HEK293T (cell line): ENCODE measurements at regions not wholly inside any gene's neighbourhood (a gene's known extent, or its start where the extent isn't known, plus 50 kb on each side); places are given as distances from the start of the nearest gene placed in this dataset.

Experiments
- CTCF ChIA-PET: fragments of 350-600 bp; formaldehyde crosslinking; extraction: SDS; loops from one replicate; lab custom pipeline; 2021; ENCODE audit warnings: antibody characterized with exemption, inconsistent platforms; lab: Yijun Ruan, JAX
- POLR2A ChIA-PET: fragments of 350-600 bp; formaldehyde crosslinking; extraction: SDS; loops from one replicate; lab custom pipeline; 2020; ENCODE audit warnings: antibody characterized with exemption, inconsistent platforms; lab: Yijun Ruan, JAX
- DNase-seq: peaks from one replicate; pipeline ENCODE4 v3.0.0; 2012; ENCODE audit warnings: mixed read lengths; ENCODE audit errors: extremely low spot score
- ARNT ChIP-seq: fragments of 450-650 bp; IDR thresholded peaks from 2 replicates; pipeline ENCODE4 v1.6.1; 2017; ENCODE audit warnings: mild to moderate bottlenecking
- BHLHE40 ChIP-seq: fragments of 450-650 bp; IDR thresholded peaks from 2 replicates; pipeline ENCODE4 v1.6.1; 2016; ENCODE audit warnings: mild to moderate bottlenecking, moderate library complexity, borderline replicate concordance
- CTBP1 ChIP-seq: fragments of 450-650 bp; IDR thresholded peaks from 2 replicates; pipeline ENCODE4 v1.6.1; 2016; ENCODE audit warnings: borderline replicate concordance
- ELF4 ChIP-seq: fragments of 450-650 bp; IDR thresholded peaks from 2 replicates; pipeline ENCODE4 v1.6.1; 2017; ENCODE audit warnings: antibody characterized with exemption
- FOXA1 ChIP-seq: fragments of 450-650 bp; IDR thresholded peaks from 2 replicates; pipeline ENCODE4 v1.6.1; 2016; ENCODE audit warnings: mild to moderate bottlenecking
- FOXK2 ChIP-seq: fragments of 450-650 bp; IDR thresholded peaks from 2 replicates; pipeline ENCODE4 v1.6.1; 2016; ENCODE audit warnings: mild to moderate bottlenecking
- FOXM1 ChIP-seq: fragments of 450-650 bp; IDR thresholded peaks from 2 replicates; pipeline ENCODE4 v1.6.1; 2017; ENCODE audit warnings: mild to moderate bottlenecking, borderline replicate concordance
- HDGF ChIP-seq: fragments of 450-650 bp; IDR thresholded peaks from 2 replicates; pipeline ENCODE4 v1.6.1; 2017; ENCODE audit warnings: antibody characterized with exemption, borderline replicate concordance
- L3MBTL2 ChIP-seq: fragments of 450-650 bp; conservative IDR thresholded peaks from 2 replicates; pipeline ENCODE4 v1.6.1; 2016; ENCODE audit warnings: mild to moderate bottlenecking
- LEF1 ChIP-seq: fragments of 450-650 bp; IDR thresholded peaks from 2 replicates; pipeline ENCODE4 v1.6.1; 2017; ENCODE audit warnings: mild to moderate bottlenecking, borderline replicate concordance
- NFRKB ChIP-seq: fragments of 450-650 bp; IDR thresholded peaks from 2 replicates; pipeline ENCODE4 v1.6.1; 2016; ENCODE audit warnings: mild to moderate bottlenecking, moderate library complexity
- SP1 ChIP-seq: fragments of 450-650 bp; IDR thresholded peaks from 2 replicates; pipeline ENCODE4 v1.6.1; 2017
- SUZ12 ChIP-seq: fragments of 450-650 bp; IDR thresholded peaks from 2 replicates; pipeline ENCODE4 v1.6.1; 2016; ENCODE audit warnings: mild to moderate bottlenecking
- TARDBP ChIP-seq: fragments of 450-650 bp; IDR thresholded peaks from 2 replicates; pipeline ENCODE4 v1.6.1; 2016
- ZNF384 ChIP-seq: fragments of 450-650 bp; IDR thresholded peaks from 2 replicates; pipeline ENCODE4 v1.6.1; 2016
- TF ChIP-seq, protein P1 (sequence below): fragments of 450-650 bp; IDR thresholded peaks from 2 replicates; pipeline ENCODE4 v1.6.1; 2016

DNA sequence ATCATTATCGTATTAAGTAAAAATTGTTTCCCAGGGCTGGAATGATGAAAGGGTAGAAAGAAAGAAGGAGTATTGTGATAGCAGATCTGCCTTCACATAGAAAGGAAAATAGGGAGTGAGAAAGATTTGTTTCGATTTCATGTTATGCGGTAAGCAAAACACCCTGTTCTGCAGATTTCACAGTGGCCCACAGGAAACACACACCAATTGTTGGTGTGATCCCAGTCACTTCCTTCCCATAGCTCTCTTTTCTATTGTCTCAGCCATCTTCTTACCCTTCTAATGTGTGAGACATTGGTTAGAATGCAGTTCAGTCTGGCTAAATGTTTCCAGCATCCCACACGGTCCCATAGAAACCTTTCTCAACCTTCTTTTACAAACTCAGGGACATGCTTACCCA lies 2709.8 kb downstream of the PCDH7 start:
- TF ChIP-seq, protein P1, sequence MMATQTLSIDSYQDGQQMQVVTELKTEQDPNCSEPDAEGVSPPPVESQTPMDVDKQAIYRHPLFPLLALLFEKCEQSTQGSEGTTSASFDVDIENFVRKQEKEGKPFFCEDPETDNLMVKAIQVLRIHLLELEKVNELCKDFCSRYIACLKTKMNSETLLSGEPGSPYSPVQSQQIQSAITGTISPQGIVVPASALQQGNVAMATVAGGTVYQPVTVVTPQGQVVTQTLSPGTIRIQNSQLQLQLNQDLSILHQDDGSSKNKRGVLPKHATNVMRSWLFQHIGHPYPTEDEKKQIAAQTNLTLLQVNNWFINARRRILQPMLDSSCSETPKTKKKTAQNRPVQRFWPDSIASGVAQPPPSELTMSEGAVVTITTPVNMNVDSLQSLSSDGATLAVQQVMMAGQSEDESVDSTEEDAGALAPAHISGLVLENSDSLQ: no peak
- TF ChIP-seq FOXK2 (no peak), BHLHE40 (no peak), ELF4 (no peak), NFRKB (no peak), L3MBTL2 (no peak)
- no peak for DNase-seq
- ChIA-PET POLR2A (no interaction called here), CTCF (no interaction called here)

DNA sequence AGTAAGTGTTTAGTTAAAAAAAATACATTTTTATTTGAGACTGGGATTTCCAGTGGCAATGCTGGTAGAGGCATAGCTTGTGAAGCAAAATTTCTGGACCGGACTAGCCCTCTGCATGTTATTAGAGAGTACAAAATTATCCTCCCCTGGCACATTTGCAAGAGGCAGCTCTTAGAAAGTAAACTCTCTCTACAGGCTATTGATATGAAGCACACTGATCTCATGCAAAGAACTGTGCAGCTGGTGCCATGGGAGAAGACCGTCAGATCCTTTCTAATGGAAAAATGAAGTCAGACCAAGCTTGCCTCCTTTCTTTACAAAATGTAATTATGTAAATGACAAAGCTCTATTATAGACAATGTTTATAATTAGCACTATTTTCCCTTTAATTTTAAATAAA lies 2717.2 kb downstream of the PCDH7 start:
- ChIA-PET POLR2A (no interaction called here), CTCF (no interaction called here)
- TF ChIP-seq FOXK2 (no peak), L3MBTL2 (no peak)
- no peak for DNase-seq

DNA sequence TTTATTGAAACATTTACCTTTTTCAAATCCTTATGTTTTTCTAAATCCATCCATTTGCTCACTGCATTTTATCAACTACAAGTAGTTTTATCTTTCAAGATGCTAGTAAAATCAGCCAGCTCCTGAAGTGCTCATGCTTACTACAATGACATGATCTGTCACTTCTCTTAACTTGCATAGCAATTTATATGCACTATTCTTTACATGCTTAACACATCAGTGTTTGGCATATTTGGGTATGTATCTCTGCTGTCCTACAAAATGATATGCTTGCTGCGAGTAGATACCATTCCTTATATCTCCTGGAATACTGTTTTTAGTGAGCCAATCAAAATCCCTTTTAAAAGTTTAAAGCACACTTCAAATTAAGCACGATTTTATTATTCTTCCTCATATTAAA lies 2726.8 kb downstream of the PCDH7 start:
- CTCF ChIA-PET: no interaction called here
- no peak for DNase-seq
- POLR2A ChIA-PET: no interaction called here
- TF ChIP-seq FOXA1 (no peak), TARDBP (no peak), FOXM1 (no peak), BHLHE40 (no peak), LEF1 (no peak), ZNF384 (no peak), SUZ12 (no peak), FOXK2 (no peak)
- TF ChIP-seq, protein P1: no peak

- no peak for TF ChIP-seq BHLHE40
- no peak for TF ChIP-seq FOXA1
- no peak for TF ChIP-seq ZNF384
- no peak for TF ChIP-seq ELF4
- no peak for TF ChIP-seq NFRKB
- DNase-seq: no peak
- ChIA-PET CTCF (no interaction called here), POLR2A (no interaction called here)
Measured at GRCh38 chr4:33448948-33449347, 2728.8 kb downstream of the PCDH7 start.

DNA sequence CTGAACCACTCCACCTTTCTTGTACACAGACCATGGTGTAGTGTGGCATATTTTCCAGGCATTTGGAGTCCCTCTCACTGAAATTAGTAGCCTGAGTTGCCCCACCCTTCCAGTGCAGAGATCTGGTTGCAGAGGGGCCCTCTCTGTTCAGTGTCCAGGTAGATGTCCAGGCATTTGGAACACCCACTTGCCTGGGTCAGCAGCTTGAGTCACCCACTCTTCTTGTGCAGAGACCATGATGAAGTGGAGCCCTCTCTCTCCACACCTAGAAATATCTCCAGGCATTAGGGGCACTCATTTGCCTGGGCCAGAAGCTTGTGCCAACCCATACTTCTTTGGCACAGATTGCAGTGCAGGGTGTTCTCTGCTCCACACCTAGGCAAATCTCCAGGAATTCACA lies 2733.3 kb downstream of the PCDH7 start:
- ChIA-PET CTCF (no interaction called here), POLR2A (no interaction called here)
- no peak for DNase-seq
- TF ChIP-seq SUZ12 (no peak), BHLHE40 (no peak), ZNF384 (no peak), ELF4 (no peak), TARDBP (no peak), HDGF (no peak), FOXM1 (no peak), NFRKB (no peak), FOXK2 (no peak), CTBP1 (no peak), L3MBTL2 (no peak), FOXA1 (no peak), ARNT (no peak), SP1 (no peak)
- TF ChIP-seq, protein P1: no peak

- POLR2A ChIA-PET: no interaction called here
Measured at GRCh38 chr4:33453916-33454315, 2733.7 kb downstream of the PCDH7 start.

More at GRCh38 chr4:33453916-33454315, 2733.7 kb downstream of the PCDH7 start:
- TF ChIP-seq FOXM1 (no peak), NFRKB (no peak), BHLHE40 (no peak), FOXK2 (no peak), SUZ12 (no peak), L3MBTL2 (no peak), HDGF (no peak), CTBP1 (no peak), ELF4 (no peak)
- TF ChIP-seq, protein P1: no peak
- CTCF ChIA-PET: no interaction called here
- DNase-seq: no peak
